GM12864 (cell line): ENCODE measurements at regions not wholly inside any gene's neighbourhood (a gene's known extent, or its start where the extent isn't known, plus 50 kb on each side); places are given as distances from the start of the nearest gene placed in this dataset.

Experiments used
- DNase-seq: peaks from one replicate; pipeline ENCODE4 v3.0.0-alpha.2; 2011; ENCODE audit warnings: low read depth
- H3K4me3 ChIP-seq: 2 replicates; pipeline ENCODE4 v1.5.1; 2011; ENCODE audit warnings: mild to moderate bottlenecking, low read depth, low read length, control low read depth
- TF ChIP-seq, protein P1 (sequence below): IDR thresholded peaks from 2 replicates; pipeline ENCODE4 v1.5.1; 2011; ENCODE audit warnings: low read depth, mild to moderate bottlenecking, moderate library complexity, low read length, control low read depth, inconsistent platforms; ENCODE audit errors: missing control alignments

DNA sequence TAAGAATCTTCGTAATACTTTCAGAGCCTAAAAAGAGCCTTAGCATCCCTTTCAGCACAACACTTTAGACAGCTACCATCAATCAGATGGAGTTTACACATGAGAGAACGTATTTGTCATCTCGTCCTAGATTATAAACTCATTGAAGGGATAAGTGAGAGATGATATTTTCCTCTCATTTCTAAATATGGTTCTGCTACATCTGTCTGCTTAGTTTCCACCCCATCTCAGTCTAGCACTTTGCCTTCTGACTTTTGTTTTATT, 208.4 kb upstream of the CD180 start:
- H3K4me3 ChIP-seq: no peak overlapping the region
- no peak for DNase-seq
- TF ChIP-seq, protein P1, sequence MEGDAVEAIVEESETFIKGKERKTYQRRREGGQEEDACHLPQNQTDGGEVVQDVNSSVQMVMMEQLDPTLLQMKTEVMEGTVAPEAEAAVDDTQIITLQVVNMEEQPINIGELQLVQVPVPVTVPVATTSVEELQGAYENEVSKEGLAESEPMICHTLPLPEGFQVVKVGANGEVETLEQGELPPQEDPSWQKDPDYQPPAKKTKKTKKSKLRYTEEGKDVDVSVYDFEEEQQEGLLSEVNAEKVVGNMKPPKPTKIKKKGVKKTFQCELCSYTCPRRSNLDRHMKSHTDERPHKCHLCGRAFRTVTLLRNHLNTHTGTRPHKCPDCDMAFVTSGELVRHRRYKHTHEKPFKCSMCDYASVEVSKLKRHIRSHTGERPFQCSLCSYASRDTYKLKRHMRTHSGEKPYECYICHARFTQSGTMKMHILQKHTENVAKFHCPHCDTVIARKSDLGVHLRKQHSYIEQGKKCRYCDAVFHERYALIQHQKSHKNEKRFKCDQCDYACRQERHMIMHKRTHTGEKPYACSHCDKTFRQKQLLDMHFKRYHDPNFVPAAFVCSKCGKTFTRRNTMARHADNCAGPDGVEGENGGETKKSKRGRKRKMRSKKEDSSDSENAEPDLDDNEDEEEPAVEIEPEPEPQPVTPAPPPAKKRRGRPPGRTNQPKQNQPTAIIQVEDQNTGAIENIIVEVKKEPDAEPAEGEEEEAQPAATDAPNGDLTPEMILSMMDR: no peak

DNA sequence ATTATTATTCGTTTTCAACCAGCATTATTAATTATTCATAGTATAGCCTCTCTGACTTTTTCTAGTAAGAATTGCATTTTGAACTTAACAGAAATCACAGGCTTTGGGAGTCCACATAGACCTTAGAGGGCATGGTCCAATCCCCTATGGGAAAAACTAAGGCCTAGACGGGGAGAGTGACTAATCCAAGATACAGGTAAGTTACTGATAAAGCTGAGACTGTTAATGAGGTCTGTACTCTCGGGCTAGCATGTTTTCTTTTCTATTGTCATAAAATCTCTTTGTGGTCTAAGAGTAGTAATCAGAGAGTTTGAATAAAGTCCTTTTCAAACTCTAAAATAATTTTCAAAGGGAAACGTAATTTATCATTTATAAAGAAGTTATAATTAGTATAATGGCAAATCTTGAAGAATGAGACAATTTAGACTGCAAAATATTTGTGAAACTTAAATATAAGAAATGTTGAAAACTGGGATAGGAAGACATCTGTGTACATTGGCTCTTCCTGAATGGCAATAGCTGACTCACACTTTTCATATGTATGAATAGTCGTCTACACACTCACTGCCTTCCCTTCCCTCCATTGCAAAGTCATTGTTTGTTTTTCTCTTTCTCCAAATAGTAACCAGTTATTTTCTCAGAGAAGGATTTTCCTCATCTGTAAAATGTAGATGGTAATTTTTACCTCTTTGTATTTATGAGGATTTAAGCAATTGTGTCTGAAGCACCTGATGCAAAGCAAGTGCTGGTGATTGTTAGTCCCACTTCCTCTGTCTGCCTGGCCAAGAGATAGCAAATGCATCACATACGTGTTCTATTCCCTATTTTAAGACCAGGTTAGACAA, 207.9 kb upstream of the CD180 start:
- TF ChIP-seq, protein P1: no peak
- no peak overlapping the region for H3K4me3 ChIP-seq
- no peak for DNase-seq

DNA sequence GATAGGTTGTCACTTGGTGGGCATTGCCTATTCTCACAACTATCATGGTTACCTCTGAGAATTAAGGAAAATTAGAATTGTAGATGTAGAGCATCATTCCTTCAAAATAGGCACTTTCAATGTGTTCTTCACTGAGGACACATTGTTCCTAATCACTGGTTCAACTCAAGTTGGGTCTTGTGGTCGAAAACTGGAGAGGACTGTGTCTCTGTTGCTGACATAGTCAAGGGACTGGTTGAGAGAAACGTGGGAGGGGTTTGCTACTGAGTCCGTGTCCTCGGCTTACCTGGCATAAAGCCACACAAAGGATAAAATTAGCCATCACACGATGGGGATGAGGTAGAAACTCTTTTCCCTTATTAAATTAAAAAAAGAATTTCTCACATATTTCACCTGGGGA, 205.9 kb upstream of the CD180 start:
- TF ChIP-seq, protein P1: no peak
- no peak for DNase-seq
- H3K4me3 ChIP-seq: no peak overlapping the region

DNA sequence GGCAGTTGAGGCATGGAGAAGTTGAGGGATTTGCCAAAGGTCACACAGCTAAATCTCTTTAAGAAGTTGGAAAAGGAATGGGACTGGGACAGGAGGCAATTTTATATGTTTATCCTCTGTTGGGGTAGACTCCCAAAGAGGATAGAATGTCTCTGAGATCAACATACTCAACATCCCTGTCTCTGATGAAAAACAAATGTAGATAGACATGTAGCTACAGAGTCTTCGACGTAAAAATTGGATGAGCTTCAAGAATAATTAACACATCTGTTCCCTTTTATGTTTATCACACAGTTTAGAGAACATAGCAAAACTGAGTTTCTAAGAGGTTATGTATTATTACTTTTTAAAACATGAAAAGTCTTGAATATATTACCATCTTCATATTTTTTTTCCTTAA, 204.6 kb upstream of the CD180 start:
- H3K4me3 ChIP-seq: no peak overlapping the region
- no peak for DNase-seq
- TF ChIP-seq, protein P1: no peak

DNA sequence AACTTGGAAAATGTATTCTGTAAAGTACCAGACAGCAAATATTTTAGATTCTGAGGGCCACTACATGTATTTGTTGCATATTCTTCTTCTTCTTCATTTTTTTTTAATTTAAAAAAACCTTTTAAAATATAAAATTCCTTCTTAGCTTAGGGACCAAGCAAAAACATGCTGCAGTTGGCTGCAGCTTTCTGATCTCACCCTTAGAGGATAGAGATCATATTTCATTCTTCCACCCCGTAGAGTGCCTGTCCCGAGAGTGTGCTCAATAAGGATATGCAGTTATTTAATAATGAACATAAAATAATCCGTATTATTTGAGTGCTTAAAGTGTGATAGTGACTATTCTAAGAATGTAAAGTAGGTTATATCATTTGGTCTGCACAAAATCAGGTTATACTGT, 204.2 kb upstream of the CD180 start:
- DNase-seq: no peak
- no peak overlapping the region for H3K4me3 ChIP-seq
- TF ChIP-seq, protein P1: no peak

DNA sequence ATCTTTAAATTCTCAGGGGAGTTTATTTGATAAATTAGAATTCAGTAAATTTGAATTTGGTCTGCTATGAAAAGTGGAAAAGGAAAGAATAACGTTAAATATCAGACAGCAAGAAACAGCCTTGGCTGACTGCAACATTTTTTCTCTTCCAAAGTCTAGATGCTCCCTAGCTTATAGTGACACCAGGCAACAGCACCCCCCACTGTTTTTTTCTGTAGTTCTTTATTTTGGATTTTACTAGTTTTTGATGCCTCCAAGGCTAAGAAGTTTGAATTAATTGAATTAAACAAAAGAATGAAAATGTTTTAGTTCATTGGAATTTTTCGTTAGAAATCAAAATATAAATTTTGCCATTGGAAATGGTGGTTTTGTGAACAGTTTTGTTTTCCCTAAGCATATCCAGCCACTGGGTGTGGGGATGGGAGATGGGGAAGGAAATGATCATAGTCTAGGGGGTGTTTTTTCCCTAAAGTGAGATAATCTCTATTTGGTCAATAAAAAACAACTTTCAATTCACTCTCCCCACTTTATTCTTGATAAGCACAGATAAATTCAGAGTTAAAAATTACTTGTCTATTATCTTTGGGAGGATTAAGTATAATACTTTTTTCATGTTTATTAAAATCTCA, 199.3 kb upstream of the CD180 start:
- no peak overlapping the region for H3K4me3 ChIP-seq
- DNase-seq: no peak
- TF ChIP-seq, protein P1: no peak

DNA sequence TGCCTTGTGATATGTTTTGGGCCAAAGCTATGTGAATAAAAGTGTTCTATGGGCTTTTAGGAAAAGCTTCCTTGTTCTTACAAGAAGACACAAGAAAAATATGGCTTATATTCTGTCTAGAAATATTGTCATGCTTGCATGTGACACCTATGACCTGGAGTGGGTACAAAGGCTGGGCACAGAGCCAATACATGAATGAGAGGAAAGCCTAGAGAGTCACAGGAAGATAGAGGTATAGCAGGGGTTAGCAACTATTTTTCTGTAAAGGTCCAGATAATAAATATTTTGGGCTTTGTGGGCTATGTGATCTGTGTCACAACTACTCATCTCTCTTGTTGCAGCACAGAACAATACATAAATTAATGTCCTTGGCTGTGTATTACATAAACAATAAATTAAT, 196.6 kb upstream of the CD180 start:
- no peak overlapping the region for H3K4me3 ChIP-seq
- TF ChIP-seq, protein P1: no peak
- DNase-seq: no peak
